GM19238 (cell line): ENCODE measurements at regions not wholly inside any gene's neighbourhood (a gene's known extent, or its start where the extent isn't known, plus 50 kb on each side); places are given as distances from the start of the nearest gene placed in this dataset.
"Not testable (repeated sequence)": the region's sequence is repeated elsewhere in the genome, so short reads cannot be mapped to it uniquely, and the experiment has no call there.

ENCODE experiments used
- DNase-seq: peaks from one replicate; pipeline ENCODE4 v3.0.0; 2011; ENCODE audit warnings: low spot score; ENCODE audit not compliant: insufficient read length

DNA sequence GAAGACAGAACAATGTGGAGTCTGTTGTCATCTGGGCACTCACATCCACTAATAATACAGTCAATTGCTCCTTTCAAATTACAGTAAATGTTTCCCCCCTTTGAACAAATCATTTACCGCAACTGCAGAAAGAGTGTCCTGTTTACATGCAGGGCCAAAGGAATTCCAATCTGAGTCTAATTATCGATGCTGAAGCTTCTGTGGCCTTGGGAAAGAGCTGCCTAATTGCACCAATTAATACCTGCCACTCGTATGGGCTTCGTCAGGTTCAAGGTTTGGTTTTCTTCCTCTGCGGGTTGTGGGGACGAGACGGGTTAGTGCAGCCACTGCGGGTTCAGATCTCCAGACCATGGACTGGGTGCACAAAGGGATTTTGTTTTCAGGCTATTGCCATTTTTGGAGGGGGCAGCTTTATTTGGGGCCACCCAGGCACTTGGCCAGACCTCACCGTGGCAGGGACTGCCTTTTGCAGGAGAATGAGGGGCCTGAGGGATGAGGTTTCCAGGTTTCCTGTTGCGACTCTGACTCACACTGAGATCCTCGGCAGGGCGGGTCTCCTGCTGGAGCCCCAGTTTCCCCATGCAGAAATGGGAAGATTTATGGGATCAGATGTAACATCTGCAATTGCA, 147.6 kb downstream of the MIAT start:
- no peak for DNase-seq

DNA sequence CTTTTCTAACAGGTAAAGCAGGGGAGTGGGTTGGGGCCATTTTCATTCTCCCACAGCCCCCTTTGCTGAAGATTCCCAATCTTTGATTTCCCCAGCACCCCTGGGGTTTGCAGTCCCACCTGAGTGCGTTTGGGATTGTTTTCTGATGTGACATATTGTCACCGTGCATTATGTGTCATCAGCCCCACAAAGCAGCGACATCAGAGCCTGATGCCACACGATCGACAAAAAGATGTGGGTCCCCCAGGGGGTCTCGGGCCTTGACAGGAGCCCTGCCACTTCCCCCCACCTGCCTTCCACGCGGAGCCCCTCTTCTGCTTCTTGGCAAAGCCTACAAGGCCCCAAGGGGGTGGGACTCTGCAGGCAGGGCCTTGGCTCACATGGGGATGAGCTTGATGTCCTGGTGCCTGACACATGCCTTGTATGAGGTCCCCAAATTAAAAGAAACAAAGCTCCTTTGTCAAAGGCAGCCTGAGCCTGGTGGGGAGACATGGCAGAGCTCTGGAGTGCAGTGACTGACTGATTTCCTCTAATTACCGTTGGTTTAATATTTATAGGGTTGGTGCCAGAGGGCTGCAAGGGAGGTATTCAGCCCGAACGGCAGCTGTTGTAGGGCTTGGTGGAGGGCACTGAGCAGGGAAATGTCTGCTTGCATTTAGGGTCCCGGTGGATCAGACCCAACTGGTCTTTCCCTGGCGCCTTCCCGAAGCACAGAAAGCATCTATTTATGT, 149.2 kb downstream of the MIAT start:
- no peak for DNase-seq

- DNase-seq: no peak
Measured at GRCh38 chr22:26811647-26811992, 154.2 kb downstream of the MIAT start.

DNA sequence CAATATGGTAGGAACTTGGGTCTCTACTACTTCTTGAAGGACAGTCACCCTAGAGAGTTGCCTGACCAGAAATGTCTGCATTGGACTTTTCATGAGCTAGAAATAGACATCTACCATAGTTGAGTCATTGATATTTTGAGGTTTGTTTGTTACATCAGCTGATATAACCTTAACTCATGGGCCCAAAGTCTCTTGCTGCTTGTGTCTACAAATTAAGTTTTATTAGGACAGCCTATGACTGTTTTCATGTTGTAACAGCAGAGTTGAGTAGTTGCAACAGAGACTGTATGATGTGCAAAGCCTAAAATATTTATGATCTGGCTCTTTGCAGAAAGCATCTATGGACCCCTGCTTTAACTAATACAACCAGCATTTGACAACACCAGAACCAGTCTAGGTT, 155.3 kb downstream of the MIAT start:
- no peak for DNase-seq

DNA sequence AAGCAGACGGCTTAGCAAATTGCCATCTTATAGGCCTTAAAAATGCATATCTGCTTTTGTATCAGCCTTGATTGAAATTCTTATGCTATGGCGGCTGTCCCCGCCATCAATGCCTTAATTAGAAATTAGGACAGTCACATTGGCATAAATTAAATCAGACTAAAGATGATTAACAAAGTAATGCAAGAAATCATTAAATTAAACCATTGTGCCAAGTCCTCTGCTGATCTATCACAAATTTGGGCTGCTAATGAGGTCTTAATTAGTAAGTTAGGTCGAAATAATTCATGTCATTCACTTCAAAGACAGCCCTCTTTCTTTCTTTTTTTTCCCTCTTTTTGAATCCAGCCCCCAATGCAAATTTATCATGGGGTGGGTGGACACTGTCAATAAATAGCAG, 159.3 kb downstream of the MIAT start:
- DNase-seq: no peak

GRCh38 chr22:26817926-26818325, 160.5 kb downstream of the MIAT start:
- DNase-seq: no peak

- DNase-seq: no peak
Measured at GRCh38 chr22:26821854-26822253, 164.5 kb downstream of the MIAT start.

DNA sequence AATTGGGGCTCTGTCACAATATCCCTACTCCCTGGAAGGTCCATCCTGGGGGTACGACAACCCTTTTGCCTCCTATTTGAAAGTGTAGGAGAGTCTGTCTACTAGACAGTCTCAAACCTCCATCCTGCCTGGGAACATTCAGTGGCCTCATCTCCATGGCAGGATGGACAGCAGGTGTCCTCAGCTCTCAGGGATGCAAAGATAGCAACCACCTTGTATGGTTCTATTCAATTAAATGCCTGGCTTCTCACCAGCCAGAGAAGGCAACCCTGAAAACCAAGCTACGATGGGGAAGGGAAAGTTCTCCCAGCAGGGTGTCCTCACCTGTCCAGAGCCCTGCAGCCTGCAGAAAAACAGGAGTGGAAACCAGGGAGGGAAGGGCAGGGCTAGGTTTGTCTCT, 164.9 kb downstream of the MIAT start:
- no peak for DNase-seq

- no peak for DNase-seq
Measured at GRCh38 chr22:26823966-26824365, 166.6 kb downstream of the MIAT start.

DNA sequence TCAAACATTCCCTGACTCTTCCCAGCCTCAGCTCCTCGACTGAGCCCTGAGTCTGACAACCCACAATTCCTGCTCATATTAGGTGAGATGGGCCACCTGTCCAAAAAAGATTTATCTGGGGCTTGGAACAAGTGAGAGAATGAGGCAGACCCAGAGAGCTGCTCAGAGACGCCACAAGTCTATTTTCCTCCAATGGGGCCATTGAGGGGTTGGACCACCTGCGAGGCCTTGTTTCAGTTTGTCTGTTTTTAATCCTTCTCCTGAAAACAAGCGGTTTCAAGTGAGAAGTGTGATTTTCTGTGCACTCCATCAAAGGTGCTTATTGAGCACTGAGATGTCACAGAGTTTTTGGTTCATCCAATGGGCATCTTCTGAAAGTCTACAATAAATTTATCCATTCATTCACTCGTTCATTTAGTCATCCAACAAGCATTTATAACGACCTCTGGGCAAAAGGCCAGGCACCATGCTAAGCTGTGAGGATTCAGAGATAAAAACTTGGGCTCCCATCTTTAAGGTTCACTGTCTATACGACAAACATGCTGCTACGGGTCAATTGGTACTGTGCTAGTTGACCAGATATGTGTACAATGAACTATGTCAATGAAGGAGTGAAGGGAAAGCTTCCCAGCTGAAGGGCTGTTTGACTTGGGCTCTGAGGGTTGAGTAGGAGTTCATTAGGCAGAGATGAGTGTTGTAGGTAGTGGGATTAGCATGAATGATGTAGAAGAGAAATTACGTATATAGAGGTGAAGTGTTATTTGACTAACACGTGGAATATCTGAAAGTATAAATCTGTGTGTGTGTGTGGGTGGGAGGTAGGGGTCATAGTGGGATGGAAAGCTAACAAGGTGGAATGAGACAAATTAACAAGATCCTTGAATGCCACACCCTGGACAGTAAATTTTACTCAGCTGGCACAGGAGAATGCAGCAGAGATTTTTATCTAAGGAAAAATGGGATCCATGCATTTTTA, 168.9 kb downstream of the MIAT start:
- no peak for DNase-seq

GRCh38 chr22:26827611-26828010, 170.2 kb downstream of the MIAT start:
- DNase-seq: no peak

DNA sequence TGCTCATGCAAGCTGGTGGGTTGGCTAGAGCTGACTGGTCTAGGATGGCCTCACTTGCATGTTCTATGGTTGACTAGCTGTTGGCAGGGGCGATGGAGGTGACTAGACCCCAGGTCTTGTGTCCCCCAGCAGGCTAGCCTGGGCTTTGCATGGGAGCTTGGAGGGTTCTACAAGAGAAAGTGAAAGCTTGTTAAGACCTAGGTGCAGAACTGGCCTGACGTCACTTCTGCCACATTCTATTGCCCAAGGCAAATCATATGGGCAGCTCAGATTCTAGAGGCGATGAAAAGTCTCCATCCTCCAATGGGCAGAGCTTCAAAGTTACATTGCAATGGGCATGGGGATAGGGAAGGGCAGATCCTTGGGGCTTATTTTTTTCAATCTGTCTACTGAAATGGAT, 170.9 kb downstream of the MIAT start:
- no peak for DNase-seq

GRCh38 chr22:26830837-26831236, 173.4 kb downstream of the MIAT start:
- DNase-seq: no peak

DNA sequence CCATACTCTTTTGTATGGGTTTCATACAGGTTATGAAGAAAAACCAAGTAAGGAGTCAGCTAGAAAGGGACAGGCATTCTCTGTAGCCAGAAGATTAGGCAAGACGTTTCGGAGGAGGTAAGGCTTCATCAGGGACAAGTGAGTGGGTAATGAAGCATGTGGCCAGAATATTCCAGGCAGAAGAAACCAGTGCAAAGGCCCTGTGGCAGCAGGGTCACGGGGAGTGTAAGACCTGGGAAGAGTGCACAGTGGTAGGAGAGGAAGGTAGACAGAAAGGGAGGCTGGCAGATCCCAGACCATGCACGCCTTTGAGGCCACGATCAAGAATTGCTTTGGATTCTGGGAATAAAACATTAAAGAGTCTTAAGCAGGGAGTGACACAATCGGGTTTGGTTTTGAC, 177.6 kb downstream of the MIAT start:
- DNase-seq: no peak

GRCh38 chr22:26835929-26836528, 178.6 kb downstream of the MIAT start:
- DNase-seq: peak; percentile 40

DNA sequence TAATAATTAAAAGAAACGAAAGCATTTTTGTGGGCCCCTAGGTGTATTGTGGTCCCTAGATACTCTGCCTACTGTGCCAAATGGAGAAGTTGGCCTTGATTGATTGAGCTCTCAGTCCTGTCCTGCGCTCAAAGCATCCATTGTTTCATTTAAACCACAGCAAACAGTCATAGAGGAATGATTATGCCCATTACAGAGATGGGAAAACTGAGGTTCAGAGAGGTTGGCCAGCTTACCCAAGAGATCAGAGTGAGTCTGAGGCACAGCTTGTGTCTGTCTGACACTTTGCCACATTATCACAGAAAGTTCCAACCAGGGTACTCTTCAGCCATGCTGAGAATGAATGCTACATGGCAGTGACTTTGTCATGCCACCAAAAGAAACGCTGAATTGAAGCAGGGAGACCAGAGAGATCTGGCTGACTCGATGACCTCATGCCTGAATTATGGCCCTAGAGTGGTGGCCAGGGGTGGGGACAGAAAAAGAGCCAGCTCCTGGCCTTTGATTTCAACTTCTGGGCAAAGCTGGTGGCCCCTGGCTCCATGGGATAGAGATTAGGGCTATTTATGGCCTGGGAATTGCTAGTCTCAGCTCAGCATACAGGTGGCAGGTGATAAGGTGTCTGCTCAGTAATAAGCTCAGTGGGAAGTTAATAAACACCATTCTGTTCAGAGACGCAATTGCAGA, 180.5 kb downstream of the MIAT start:
- no peak for DNase-seq

GRCh38 chr22:26838471-26838825, 181.1 kb downstream of the MIAT start:
- DNase-seq: no peak

GRCh38 chr22:26839216-26839615, 181.8 kb downstream of the MIAT start:
- no peak for DNase-seq

DNA sequence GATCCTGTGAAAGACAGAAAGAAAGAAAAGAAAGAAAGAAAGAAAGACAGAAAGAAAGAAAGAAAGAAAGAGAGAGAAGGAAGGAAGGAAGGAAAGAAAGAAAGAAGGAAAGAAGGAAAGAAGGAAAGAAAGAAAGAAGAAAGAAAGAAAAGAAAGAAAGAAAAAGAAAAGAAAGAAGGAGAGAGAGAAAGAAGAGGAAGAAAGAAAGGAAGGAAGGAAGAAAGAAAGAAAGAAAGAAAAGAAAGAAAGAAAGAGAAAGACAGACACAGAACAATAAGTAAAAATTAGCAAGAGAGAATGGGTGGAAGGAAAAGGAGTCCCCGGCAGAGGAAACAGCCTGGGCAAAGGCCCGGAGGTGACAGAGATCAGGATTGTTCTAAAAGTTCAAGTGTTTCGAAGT, 183.4 kb downstream of the MIAT start:
- DNase-seq: not testable (repeated sequence)

DNA sequence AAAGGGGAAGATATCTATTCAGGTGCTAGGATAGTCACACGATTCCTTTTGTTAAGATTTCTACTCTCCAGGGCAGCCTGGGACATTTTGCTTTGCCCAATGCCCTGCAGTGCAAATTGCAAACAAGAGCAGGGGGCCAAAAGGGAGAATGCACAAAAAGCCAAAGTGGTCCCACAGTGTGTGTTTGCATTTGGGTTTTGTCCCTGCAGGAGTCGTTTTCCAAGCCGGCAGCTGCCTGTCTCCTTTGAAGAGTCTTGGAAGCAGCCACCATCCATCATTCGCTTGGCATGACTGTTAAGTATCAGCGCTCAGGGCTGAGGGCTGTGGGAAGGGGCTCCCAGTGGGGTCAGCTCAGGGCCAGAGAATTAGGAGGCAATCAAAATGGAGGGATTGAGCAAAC, 184.7 kb downstream of the MIAT start:
- no peak for DNase-seq

DNA sequence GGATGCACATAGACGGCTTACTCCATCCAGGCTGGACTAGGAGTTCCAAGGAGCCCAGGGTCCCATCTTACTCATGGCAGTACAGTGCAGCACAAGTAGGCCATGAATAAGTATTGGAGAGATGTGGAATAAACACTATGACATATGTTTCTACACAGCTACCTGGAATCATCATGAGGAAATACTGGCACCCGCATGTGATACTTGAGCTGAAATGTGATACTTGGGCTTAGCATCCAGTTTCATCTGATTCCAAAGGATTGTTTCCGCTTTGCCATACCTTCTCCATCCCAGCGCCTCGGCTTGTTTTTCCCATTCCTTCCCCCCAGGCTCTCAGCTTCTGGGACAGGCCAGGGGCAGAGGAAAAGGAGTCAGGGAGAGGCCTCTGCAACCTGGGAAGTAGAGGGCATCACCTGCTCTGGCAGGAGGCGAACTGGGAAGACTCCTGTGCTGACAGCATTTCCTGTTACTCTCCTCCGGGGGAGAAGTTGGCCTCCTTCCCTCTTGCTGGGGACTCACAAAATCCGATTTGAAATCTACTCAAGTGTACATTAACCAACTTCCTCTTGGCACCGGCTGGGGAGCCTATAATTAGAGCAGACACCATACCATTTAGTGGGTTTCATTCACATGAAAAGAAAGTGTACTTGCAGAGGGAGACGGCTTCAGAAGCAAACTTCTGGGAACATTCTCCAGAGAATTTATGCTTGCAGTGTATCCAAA, 187.8 kb downstream of the MIAT start:
- DNase-seq: no peak
